PC-3 (cell line): ENCODE measurements at regions not wholly inside any gene's neighbourhood (a gene's known extent, or its start where the extent isn't known, plus 50 kb on each side); places are given as distances from the start of the nearest gene placed in this dataset.

ENCODE experiments used
- ATAC-seq: fragments of 200-7000 bp; cut with Tn5 transposase; 2 replicates; pipeline ENCODE4 v1.9.1; 2020; ENCODE audit warnings: mild to moderate bottlenecking, moderate library complexity
- BruUV-seq: library from RNA; stranded (reverse); fragments of 400-500 nt; replicated peaks from 2 replicates; lab custom pipeline; 2021; lab: Mats Ljungman, UMichigan
- CTCF ChIA-PET: fragments of 300-600 bp; sonication (Branson Sonifier 250); formaldehyde crosslinking; loops from one replicate; lab custom pipeline; 2022; ENCODE audit warnings: antibody characterized with exemption; lab: Charles Lee
- POLR2A ChIA-PET: fragments of 300-600 bp; sonication (Branson Sonifier 250); formaldehyde crosslinking; loops from one replicate; lab custom pipeline; 2022; ENCODE audit warnings: antibody characterized with exemption; ENCODE audit not compliant: unreplicated experiment; lab: Charles Lee
- DNase-seq: peaks from one replicate; pipeline ENCODE4 v3.0.0-alpha.2; 2015
- H2AFZ ChIP-seq: fragments of 300-600 bp; sonication (generic); 2 replicates; pipeline ENCODE4 v1.6.0; 2016; ENCODE audit warnings: antibody characterized with exemption, low read length
- H3F3A ChIP-seq: fragments of 300-600 bp; sonication (generic); one replicate; pipeline ENCODE4 v1.6.0; 2017; ENCODE audit warnings: antibody characterized with exemption, low read length, control low read depth, mild to moderate bottlenecking; ENCODE audit not compliant: unreplicated experiment
- H3K27ac ChIP-seq: fragments of 300-600 bp; sonication (generic); 2 replicates; pipeline ENCODE4 v1.5.1; 2016; ENCODE audit warnings: mild to moderate bottlenecking, low read length
- H3K27me3 ChIP-seq: fragments of 300-600 bp; sonication (generic); 2 replicates; pipeline ENCODE4 v1.6.1; 2016; ENCODE audit warnings: low read length, mixed read lengths
- H3K36me3 ChIP-seq: fragments of 300-600 bp; sonication (generic); 2 replicates; pipeline ENCODE4 v1.6.1; 2016; ENCODE audit warnings: low read depth, mixed run types, low read length, mixed read lengths
- H3K4me1 ChIP-seq: fragments of 300-600 bp; sonication (generic); 2 replicates; pipeline ENCODE4 v1.5.1; 2016; ENCODE audit warnings: low read length; ENCODE audit not compliant: insufficient read depth
- H3K4me2 ChIP-seq: fragments of 300-600 bp; sonication (generic); 2 replicates; pipeline ENCODE4 v1.6.0; 2016; ENCODE audit warnings: low read length
- H3K4me3 ChIP-seq: fragments of 300-600 bp; sonication (generic); 2 replicates; pipeline ENCODE4 v1.5.1; 2016; ENCODE audit warnings: mild to moderate bottlenecking, low read length, mixed read lengths
- H3K79me2 ChIP-seq: fragments of 300-600 bp; sonication (generic); 2 replicates; pipeline ENCODE4 v1.6.1; 2017; ENCODE audit warnings: low read length, mixed read lengths
- H3K9ac ChIP-seq: fragments of 300-600 bp; sonication (generic); 2 replicates; pipeline ENCODE4 v1.6.0; 2016; ENCODE audit warnings: mild to moderate bottlenecking, low read length
- H3K9me2 ChIP-seq: fragments of 300-600 bp; sonication (generic); replicated peaks from 2 replicates; pipeline ENCODE4 v1.6.1; 2016; ENCODE audit warnings: mixed run types, low read length, mixed read lengths
- H3K9me3 ChIP-seq: fragments of 300-600 bp; sonication (generic); 2 replicates; pipeline ENCODE4 v1.6.1; 2016; ENCODE audit warnings: low read length, mixed read lengths
- H4K20me1 ChIP-seq: fragments of 300-600 bp; sonication (generic); 2 replicates; pipeline ENCODE4 v1.6.1; 2016; ENCODE audit warnings: low read length, mixed read lengths
- CTCF ChIP-seq: fragments of 300-600 bp; sonication (generic); conservative IDR thresholded peaks from 2 replicates; pipeline ENCODE4 v1.5.1; 2017; ENCODE audit warnings: antibody characterized with exemption, low read depth, mild to moderate bottlenecking, low read length
- EZH2 ChIP-seq: fragments of 300-600 bp; sonication (generic); IDR thresholded peaks from one replicate; pipeline ENCODE4 v1.6.1; 2017; ENCODE audit warnings: antibody characterized with exemption, mild to moderate bottlenecking, low read length; ENCODE audit not compliant: unreplicated experiment
- EZH2phosphoT487 ChIP-seq: fragments of 300-600 bp; sonication (generic); IDR thresholded peaks from 2 replicates; pipeline ENCODE4 v1.6.1; 2018; ENCODE audit warnings: mild to moderate bottlenecking, antibody characterized with exemption, low read length, borderline replicate concordance
- intact Hi-C: fragments of 100-400 bp; cut with micrococcal nuclease; formaldehyde crosslinking; loops from 2 replicates; pipeline ENCODE4 v1.9.0; 2023

GRCh38 chr1:76764638-76765454 is 102.4 kb upstream of the ST6GALNAC5 start:
- intact Hi-C loops = no loop called here
- no peak overlapping the region for H3K4me3 ChIP-seq
- ChIA-PET CTCF (no interaction called here), POLR2A (no interaction called here)
- peaks cover 41% of the 10 kb centered on the region for H3K27me3 ChIP-seq
- no peak overlapping the region for H2AFZ ChIP-seq
- no peak overlapping the region for H3K9ac ChIP-seq
- no peaks in the 10 kb centered on the region for H4K20me1 ChIP-seq
- BruUV-seq = no TSS peak
- no peaks in the 10 kb centered on the region for H3K9me3 ChIP-seq
- no peaks in the 10 kb centered on the region for H3K79me2 ChIP-seq
- H3K27ac ChIP-seq = no peak overlapping the region
- no peaks in the 10 kb centered on the region for H3K4me1 ChIP-seq
- H3F3A ChIP-seq = no peaks in the 10 kb centered on the region
- H3K36me3 ChIP-seq = no peaks in the 10 kb centered on the region
- ATAC-seq (no peak), DNase-seq (no peak)
- H3K9me2 ChIP-seq = no peaks in the 10 kb centered on the region
- TF ChIP-seq EZH2 (no peak), EZH2phosphoT487 (no peak), CTCF (no peak)
- no peak overlapping the region for H3K4me2 ChIP-seq

- no peaks in the 10 kb centered on the region for H4K20me1 ChIP-seq
- no peak overlapping the region for H3K27ac ChIP-seq
- no peak overlapping the region for H3K4me2 ChIP-seq
- no peak overlapping the region for H3K9ac ChIP-seq
- H3K4me3 ChIP-seq = no peak overlapping the region
- no peaks in the 10 kb centered on the region for H3K9me3 ChIP-seq
- H2AFZ ChIP-seq = no peak overlapping the region
- BruUV-seq = no TSS peak
- ATAC-seq (no peak), DNase-seq (no peak)
- H3K79me2 ChIP-seq = no peaks in the 10 kb centered on the region
- peaks cover 53% of the 10 kb centered on the region for H3K27me3 ChIP-seq
- intact Hi-C loops = no loop called here
- no peak for TF ChIP-seq EZH2
- TF ChIP-seq CTCF = no peak
- no peak for TF ChIP-seq EZH2phosphoT487
- no peaks in the 10 kb centered on the region for H3K9me2 ChIP-seq
- H3F3A ChIP-seq = no peaks in the 10 kb centered on the region
- H3K36me3 ChIP-seq = no peaks in the 10 kb centered on the region
- ChIA-PET POLR2A (no interaction called here), CTCF (no interaction called here)
- no peaks in the 10 kb centered on the region for H3K4me1 ChIP-seq
These were observed 100.9 kb upstream of the ST6GALNAC5 start for GRCh38 chr1:76766381-76766780.

- no peak overlapping the region for H3K9ac ChIP-seq
- intact Hi-C loops = no loop called here
- H3K27me3 ChIP-seq = peaks cover 43% of the 10 kb centered on the region
- ATAC-seq (no peak), DNase-seq (no peak)
- H2AFZ ChIP-seq = no peak overlapping the region
- H4K20me1 ChIP-seq = no peaks in the 10 kb centered on the region
- ChIA-PET CTCF (no interaction called here), POLR2A (no interaction called here)
- TF ChIP-seq EZH2phosphoT487 = no peak
- TF ChIP-seq EZH2 = no peak
- no peak for TF ChIP-seq CTCF
- H3K36me3 ChIP-seq = no peaks in the 10 kb centered on the region
- BruUV-seq = no TSS peak
- H3K27ac ChIP-seq = no peak overlapping the region
- no peaks in the 10 kb centered on the region for H3F3A ChIP-seq
- no peaks in the 10 kb centered on the region for H3K9me2 ChIP-seq
- H3K4me3 ChIP-seq = no peak overlapping the region
- H3K4me1 ChIP-seq = no peaks in the 10 kb centered on the region
- no peaks in the 10 kb centered on the region for H3K9me3 ChIP-seq
- no peak overlapping the region for H3K4me2 ChIP-seq
- H3K79me2 ChIP-seq = no peaks in the 10 kb centered on the region
These were observed 97.4 kb upstream of the ST6GALNAC5 start for GRCh38 chr1:76769911-76770310.
